Adrenal gland (tissue), 9 donors: ENCODE measurements at regions not wholly inside any gene's neighbourhood (a gene's known extent, or its start where the extent isn't known, plus 50 kb on each side); places are given as distances from the start of the nearest gene placed in this dataset.

Experiments used
- DNase-seq, 7 donors: peaks; one replicate each; pipeline ENCODE4 v3.0.0-alpha.2; 2019 to 2020
- H3K27ac ChIP-seq, 5 donors: fragments of 200-600 bp; sonication (generic) in 4 of 5; 1 replicate in 3 of 5; 2 replicates in 2 of 5; pipeline versions ENCODE4 v1.5.1 to v1.8.0; 2016 to 2020; ENCODE audit warnings: mild to moderate bottlenecking in 1 of 5
- H3K27me3 ChIP-seq: fragments of 200-600 bp; 2 replicates; pipeline ENCODE4 v1.8.0; 2021
- H3K36me3 ChIP-seq, 2 donors: fragments of 200-600 bp; replicated peaks in 1 of 2; 1 replicate in 1 of 2; 2 replicates in 1 of 2; pipeline versions ENCODE4 v1.5.1 to v1.8.0; 2018 to 2022
- H3K4me1 ChIP-seq, 2 donors: fragments of 200-600 bp; replicated peaks in 1 of 2; 1 replicate in 1 of 2; 2 replicates in 1 of 2; pipeline versions ENCODE4 v1.5.1 to v1.8.0; 2018 to 2021
- H3K4me3 ChIP-seq, 4 donors: fragments of 200-600 bp; sonication (generic) in 3 of 4; one replicate each; pipeline ENCODE4 v1.5.1; 2016 to 2018
- H3K9me3 ChIP-seq, 3 donors: fragments of 200-600 bp; sonication (generic) in 1 of 3; replicated peaks in 1 of 3; 1 replicate in 2 of 3; 2 replicates in 1 of 3; pipeline versions ENCODE4 v1.5.1 to v1.8.0; 2016 to 2021
- POLR2A ChIP-seq, 2 donors: fragments of 450-650 bp; IDR thresholded peaks; one replicate each; pipeline ENCODE4 v1.6.1; 2017; ENCODE audit warnings: antibody characterized with exemption in 2 of 2, mild to moderate bottlenecking in 2 of 2, moderate library complexity in 1 of 2
- WGBS, 4 donors: extraction: QIAGEN DNeasy Blood & Tissue Kit in 2 of 4; methylation state at CpG; one replicate each; pipeline versions ENCODE4 v1.1.5 to v1.1.7; 2013 to 2017; 5-methylcytosine and 5-hydroxymethylcytosine counted together
- intact Hi-C, 2 donors: fragments of 100-400 bp; cut with DNase I; formaldehyde crosslinking; loops; one replicate each; pipeline versions ENCODE4 v1.14.1 to v1.15.0; 2022 to 2023
- TF ChIP-seq, protein P1 (sequence below), 6 experiments: fragments of 450-650 bp in 4 of 6; fragments of 200-600 bp in 2 of 6; sonication (generic) in 1 of 6; IDR thresholded peaks; 1 replicate in 5 of 6; 2 replicates in 1 of 6; pipeline versions ENCODE4 v1.5.1 to v1.8.0; 2016 to 2021; ENCODE audit warnings: antibody characterized with exemption in 6 of 6, mild to moderate bottlenecking in 2 of 6, moderate library complexity in 1 of 6
- donor health status: healthy with polysubstance abuse.
- donor health status: Bipolar disorder and iron deficiency.
- donor health status: DM: yes; HTN: yes; CAD: no.
- donor health status: DM: no; HTN: no; CAD: no.
- donor health status: DM: no; HTN: no; CAD: no.

- DNase-seq: no peak
- Histone ChIP-seq H3K27ac (no peak overlapping the region), H3K27me3 (no peaks in the 10 kb centered on the region), H3K4me1 (no peaks in the 10 kb centered on the region), H3K9me3 (no peaks in the 10 kb centered on the region), H3K4me3 (no peak overlapping the region), H3K36me3 (no peaks in the 10 kb centered on the region)
- intact Hi-C loops: no loop called here
- no peak for TF ChIP-seq POLR2A (IDR thresholded peaks at IDR 0.05)
- TF ChIP-seq, protein P1, sequence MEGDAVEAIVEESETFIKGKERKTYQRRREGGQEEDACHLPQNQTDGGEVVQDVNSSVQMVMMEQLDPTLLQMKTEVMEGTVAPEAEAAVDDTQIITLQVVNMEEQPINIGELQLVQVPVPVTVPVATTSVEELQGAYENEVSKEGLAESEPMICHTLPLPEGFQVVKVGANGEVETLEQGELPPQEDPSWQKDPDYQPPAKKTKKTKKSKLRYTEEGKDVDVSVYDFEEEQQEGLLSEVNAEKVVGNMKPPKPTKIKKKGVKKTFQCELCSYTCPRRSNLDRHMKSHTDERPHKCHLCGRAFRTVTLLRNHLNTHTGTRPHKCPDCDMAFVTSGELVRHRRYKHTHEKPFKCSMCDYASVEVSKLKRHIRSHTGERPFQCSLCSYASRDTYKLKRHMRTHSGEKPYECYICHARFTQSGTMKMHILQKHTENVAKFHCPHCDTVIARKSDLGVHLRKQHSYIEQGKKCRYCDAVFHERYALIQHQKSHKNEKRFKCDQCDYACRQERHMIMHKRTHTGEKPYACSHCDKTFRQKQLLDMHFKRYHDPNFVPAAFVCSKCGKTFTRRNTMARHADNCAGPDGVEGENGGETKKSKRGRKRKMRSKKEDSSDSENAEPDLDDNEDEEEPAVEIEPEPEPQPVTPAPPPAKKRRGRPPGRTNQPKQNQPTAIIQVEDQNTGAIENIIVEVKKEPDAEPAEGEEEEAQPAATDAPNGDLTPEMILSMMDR (IDR thresholded peaks at IDR 0.05): no peak
- 97 to 98% (median 97%) methylated on average over 4 of the region's 4 CpGs; no CpG with 5 or more reads in 1 of the 4 donors for WGBS, 4 donors
These were observed 79.9 kb upstream of the FUCA2 start for GRCh38 chr6:143591441-143591840.

DNA sequence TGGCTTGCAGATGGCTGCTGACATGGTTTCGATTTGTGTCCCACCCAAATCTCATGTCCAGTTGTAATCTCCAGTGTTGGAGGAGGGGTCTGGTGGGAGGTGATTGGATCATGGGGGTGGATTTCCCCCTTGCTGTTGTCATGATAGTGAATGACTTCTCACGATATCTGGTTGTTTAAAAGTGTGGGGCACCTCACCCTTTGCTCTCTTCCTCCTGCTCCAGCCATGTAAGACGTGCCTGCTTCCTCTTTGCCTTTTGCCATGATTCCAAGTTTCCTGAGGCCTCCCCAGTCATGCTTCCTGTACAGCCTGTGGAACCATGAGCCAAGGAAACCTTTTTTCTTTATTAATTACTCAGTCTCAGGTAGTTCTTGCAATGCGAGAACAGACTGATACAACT, 77.6 kb upstream of the FUCA2 start:
- no peak overlapping the region for H3K4me3 ChIP-seq
- TF ChIP-seq, protein P1 (IDR thresholded peaks at IDR 0.05): no peak
- TF ChIP-seq POLR2A (IDR thresholded peaks at IDR 0.05): no peak
- H3K27me3 ChIP-seq: no peaks in the 10 kb centered on the region
- intact Hi-C loops: no loop called here
- 84 to 91% (median 87%) methylated on average over 4 of the region's 4 CpGs for WGBS, 4 donors
- H3K27ac ChIP-seq: no peak overlapping the region
- no peaks in the 10 kb centered on the region for H3K9me3 ChIP-seq
- H3K4me1 ChIP-seq: no peaks in the 10 kb centered on the region
- H3K36me3 ChIP-seq: no peaks in the 10 kb centered on the region
- no peak for DNase-seq

- H3K4me3 ChIP-seq: no peak overlapping the region
- no peak overlapping the region for H3K27ac ChIP-seq
- H3K27me3 ChIP-seq: no peaks in the 10 kb centered on the region
- 75 to 89% (median 85%) methylated on average over 6 of the region's 6 CpGs for WGBS, 4 donors
- H3K9me3 ChIP-seq: no peaks in the 10 kb centered on the region
- peaks cover 0 to 4% of the 10 kb centered on the region in 2 donors for H3K4me1 ChIP-seq
- TF ChIP-seq, protein P1 (IDR thresholded peaks at IDR 0.05): no peak
- no peak for TF ChIP-seq POLR2A (IDR thresholded peaks at IDR 0.05)
- no peaks in the 10 kb centered on the region for H3K36me3 ChIP-seq
- peak in 3 of 7 donors; percentile 22 to 35 (median 35) for DNase-seq
- intact Hi-C loops: no loop called here
These were observed 75.0 kb upstream of the FUCA2 start for GRCh38 chr6:143586557-143586956.

GRCh38 chr6:143585716-143586115, 74.2 kb upstream of the FUCA2 start:
- TF ChIP-seq, protein P1 (IDR thresholded peaks at IDR 0.05): no peak
- no peak for TF ChIP-seq POLR2A (IDR thresholded peaks at IDR 0.05)
- Histone ChIP-seq H3K36me3 (no peaks in the 10 kb centered on the region), H3K27ac (no peak overlapping the region), H3K4me3 (no peak overlapping the region), H3K27me3 (no peaks in the 10 kb centered on the region), H3K9me3 (no peaks in the 10 kb centered on the region), H3K4me1 (peaks cover 0 to 4% of the 10 kb centered on the region in 2 donors)
- WGBS, 4 donors: 89 to 100% (median 94%) methylated on average over 4 of the region's 4 CpGs
- intact Hi-C loops: no loop called here
- no peak for DNase-seq
